GM12892 (cell line): ENCODE measurements at regions not wholly inside any gene's neighbourhood (a gene's known extent, or its start where the extent isn't known, plus 50 kb on each side); places are given as distances from the start of the nearest gene placed in this dataset.

Experiments used
- DNase-seq: peaks from one replicate; pipeline ENCODE4 v3.0.0; 2011; ENCODE audit not compliant: insufficient read length
- FAIRE-seq: peaks from 2 replicates; lab custom pipeline; 2011; peaks lifted over from hg19 to GRCh38; lab: Jason Lieb, UNC
- POLR2A ChIP-seq: IDR thresholded peaks from 2 replicates; pipeline ENCODE4 v1.6.1; 2011; ENCODE audit warnings: low read depth, low read length, control low read depth
- POLR2AphosphoS5 ChIP-seq: IDR thresholded peaks from 2 replicates; pipeline ENCODE4 v1.6.1; 2011; ENCODE audit warnings: low read depth, low read length, control low read depth
- TAF1 ChIP-seq: IDR thresholded peaks from 2 replicates; pipeline ENCODE4 v1.6.1; 2011; ENCODE audit warnings: low read depth, mild to moderate bottlenecking, control low read depth, low read length, borderline replicate concordance

- no peak for FAIRE-seq
- TF ChIP-seq POLR2A = no peak
- TF ChIP-seq POLR2AphosphoS5 = no peak
- TF ChIP-seq TAF1 = no peak
These were observed 1272.6 kb downstream of the AACS start for GRCh38 chr12:126337556-126338441.

GRCh38 chr12:126342866-126343265 lies 1277.6 kb downstream of the AACS start:
- TF ChIP-seq POLR2A = no peak
- TF ChIP-seq POLR2AphosphoS5 = no peak
- TF ChIP-seq TAF1 = no peak
- DNase-seq = no peak

More at GRCh38 chr12:126337556-126338441, 1272.6 kb downstream of the AACS start:
- DNase-seq = no peak

GRCh38 chr12:126343321-126343720 lies 1278.1 kb downstream of the AACS start:
- no peak for TF ChIP-seq POLR2AphosphoS5
- no peak for TF ChIP-seq TAF1
- TF ChIP-seq POLR2A = no peak
- DNase-seq (no peak), FAIRE-seq (no peak)

More at GRCh38 chr12:126342866-126343265, 1277.6 kb downstream of the AACS start:
- FAIRE-seq = no peak

DNA sequence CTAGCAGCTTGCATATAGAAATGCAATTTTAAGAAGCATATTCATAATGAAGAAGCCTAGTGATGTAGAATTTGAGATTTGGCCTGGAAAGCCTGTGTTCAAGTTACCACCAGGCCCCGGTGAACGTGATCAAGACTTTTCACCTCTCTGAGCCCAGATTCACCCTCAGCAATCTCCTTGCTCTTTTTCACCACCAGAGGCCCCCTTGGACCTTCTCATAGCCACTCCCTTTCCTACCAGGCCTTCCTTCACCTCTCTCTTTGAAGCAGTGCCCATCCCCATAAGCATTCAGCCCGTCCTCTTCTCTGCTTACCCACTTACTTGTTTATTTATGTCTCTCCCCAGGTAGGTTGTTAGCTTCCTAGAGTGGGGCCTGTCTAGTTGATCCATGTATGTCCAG lies 1280.9 kb downstream of the AACS start:
- DNase-seq (no peak), FAIRE-seq (no peak)
- no peak for TF ChIP-seq POLR2A
- no peak for TF ChIP-seq TAF1
- TF ChIP-seq POLR2AphosphoS5 = no peak

DNA sequence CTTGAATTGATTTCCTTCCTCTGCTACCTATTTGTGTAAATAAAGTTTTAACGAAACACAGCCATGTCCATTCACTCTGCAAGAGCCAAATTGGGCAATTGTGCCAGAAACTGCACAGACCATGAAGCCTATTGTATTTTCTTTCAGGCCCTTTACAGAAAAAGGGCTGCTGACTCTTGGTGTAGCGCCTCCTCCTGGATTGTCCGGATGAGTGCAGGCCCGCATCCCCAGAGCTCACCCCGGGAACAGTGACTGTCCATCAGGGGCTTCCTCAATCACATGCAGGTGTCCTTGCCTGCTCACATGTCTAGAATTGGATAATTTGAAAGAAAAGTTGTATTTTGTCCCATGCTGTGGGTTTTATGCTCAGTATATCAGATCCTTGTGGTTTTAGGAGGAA lies 1282.2 kb downstream of the AACS start:
- no peak for DNase-seq
- FAIRE-seq = no peak
- no peak for TF ChIP-seq POLR2AphosphoS5
- no peak for TF ChIP-seq POLR2A
- TF ChIP-seq TAF1 = no peak

DNA sequence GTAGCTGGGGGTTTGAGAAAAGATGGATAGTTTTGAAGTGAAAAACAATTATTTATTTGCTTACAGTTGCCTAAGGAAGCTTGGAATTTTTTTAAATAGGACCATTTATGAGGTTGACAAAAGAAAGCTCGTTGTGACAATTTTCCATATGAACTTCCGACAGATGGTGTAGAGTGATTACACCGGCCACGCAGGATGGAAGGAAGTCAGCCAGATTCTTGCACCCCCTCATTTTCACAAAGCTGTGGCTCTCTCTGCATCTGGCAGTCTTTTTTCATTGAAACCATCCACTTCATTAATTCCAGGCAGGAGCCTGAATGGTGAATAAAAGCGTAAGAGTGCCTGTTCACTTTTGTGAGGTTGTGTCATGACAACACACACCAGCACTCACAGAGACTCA lies 1284.1 kb downstream of the AACS start:
- TF ChIP-seq TAF1 = no peak
- no peak for TF ChIP-seq POLR2A
- TF ChIP-seq POLR2AphosphoS5 = no peak
- FAIRE-seq = no peak
- DNase-seq = no peak

- no peak for FAIRE-seq
- TF ChIP-seq POLR2A (no peak), POLR2AphosphoS5 (no peak), TAF1 (no peak)
- DNase-seq = no peak
These were observed 1288.4 kb downstream of the AACS start for GRCh38 chr12:126353604-126354003.

DNA sequence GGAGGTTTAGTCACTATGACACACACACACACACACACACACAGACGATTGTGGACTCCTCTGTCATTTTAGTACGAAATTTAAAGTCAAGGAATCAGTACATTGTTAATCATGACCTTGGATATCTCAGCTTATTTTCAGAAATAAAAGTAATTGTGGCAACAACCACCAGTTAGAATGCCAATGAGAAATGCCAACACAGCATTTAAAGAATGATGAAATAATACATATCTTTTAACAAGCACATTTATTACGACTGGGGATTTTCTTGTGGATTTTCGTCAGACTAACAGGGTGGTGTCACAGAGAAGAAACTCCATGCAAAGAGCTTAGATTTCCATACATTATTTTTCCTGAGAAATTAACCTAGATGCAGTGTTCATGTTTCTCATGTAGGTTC lies 1289.4 kb downstream of the AACS start:
- DNase-seq (no peak), FAIRE-seq (no peak)
- TF ChIP-seq TAF1 = no peak

- TF ChIP-seq POLR2A (no peak), TAF1 (no peak), POLR2AphosphoS5 (no peak)
- FAIRE-seq (no peak), DNase-seq (no peak)
These were observed 1290.1 kb downstream of the AACS start for GRCh38 chr12:126355346-126355745.

GRCh38 chr12:126358806-126359205 lies 1293.6 kb downstream of the AACS start:
- DNase-seq (no peak), FAIRE-seq (no peak)
- TF ChIP-seq POLR2AphosphoS5 = no peak
- no peak for TF ChIP-seq POLR2A
- TF ChIP-seq TAF1 = no peak

DNA sequence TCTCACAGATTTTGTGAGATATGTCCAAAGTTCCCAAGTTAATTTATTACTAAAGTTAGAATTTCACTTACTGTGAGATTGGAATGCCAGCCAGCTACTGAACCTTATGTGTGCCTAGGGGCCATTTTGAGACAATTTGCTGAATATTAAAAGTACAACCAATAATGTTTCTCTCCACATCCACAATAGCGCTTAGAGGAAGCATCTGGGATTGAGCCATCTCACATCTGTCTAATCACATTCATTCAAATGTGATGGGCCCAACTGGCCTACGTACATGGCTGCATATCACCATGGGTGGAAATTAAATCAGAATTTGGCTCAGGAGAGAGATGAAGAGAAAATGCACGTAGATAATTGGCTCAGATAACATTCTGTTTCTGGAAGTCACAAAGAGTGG lies 1294.0 kb downstream of the AACS start:
- TF ChIP-seq TAF1 (no peak), POLR2AphosphoS5 (no peak), POLR2A (no peak)
- FAIRE-seq (no peak), DNase-seq (no peak)

GRCh38 chr12:126361804-126362203 lies 1296.6 kb downstream of the AACS start:
- no peak for DNase-seq
- FAIRE-seq = no peak
- no peak for TF ChIP-seq POLR2A
- TF ChIP-seq POLR2AphosphoS5 = no peak
- TF ChIP-seq TAF1 = no peak
